T-helper 1 cell treated with Interleukin-12 subunit alpha and Interleukin-12 subunit beta and Interleukin-4 antibody, amounts not matched to agents 30 ng/mL and 1 ng/mL, for 36 hours (primary cell): ENCODE measurements at regions not wholly inside any gene's neighbourhood (a gene's known extent, or its start where the extent isn't known, plus 50 kb on each side); places are given as distances from the start of the nearest gene placed in this dataset.

Experiments used
- intact Hi-C: fragments of 100-400 bp; cut with micrococcal nuclease; formaldehyde crosslinking; loops from one replicate; pipeline ENCODE4 v1.15.1; 2024

GRCh38 chr10:90175161-90175681 is 473.8 kb downstream of the KIF20B start:
- intact Hi-C loops = no loop called here

- intact Hi-C loops = no loop called here
Observed at GRCh38 chr10:90179696-90180407, 478.5 kb downstream of the KIF20B start.

DNA sequence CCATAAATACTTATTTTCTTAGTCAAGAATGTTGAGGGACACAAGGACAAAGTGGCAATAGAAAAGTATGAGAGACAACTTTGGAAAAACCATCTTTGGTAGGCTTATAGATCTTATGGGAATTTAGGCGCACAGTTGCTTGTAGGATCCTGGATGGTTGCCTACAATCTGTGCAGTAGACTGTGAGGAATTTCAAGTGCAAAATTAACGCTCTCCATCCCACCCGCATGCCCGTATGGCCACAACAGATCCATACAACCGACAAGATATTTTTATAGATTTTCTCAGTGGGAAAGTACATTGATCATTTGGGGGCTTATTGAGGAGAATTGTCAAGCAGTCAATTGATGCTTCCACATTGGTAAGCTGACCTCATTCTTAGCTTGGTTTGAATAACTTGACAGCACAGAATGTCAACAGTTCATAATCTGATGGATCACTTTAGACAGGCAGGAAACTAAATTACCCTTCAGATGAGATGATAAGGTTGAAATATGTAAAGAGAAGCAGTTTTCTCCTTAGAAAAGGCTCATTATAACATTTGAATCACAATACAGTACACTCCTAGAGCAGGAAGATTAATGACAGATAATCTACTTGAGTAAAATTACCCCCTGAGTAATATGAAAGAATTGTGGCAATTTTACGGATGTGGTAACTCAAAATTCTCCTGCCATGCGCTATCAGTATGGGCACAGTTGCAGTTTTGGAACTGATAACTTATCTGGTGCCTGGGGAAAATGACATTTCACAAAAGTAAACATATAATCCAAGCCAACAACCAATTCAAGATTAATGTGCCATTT is 479.7 kb downstream of the KIF20B start:
- intact Hi-C loops = no loop called here

DNA sequence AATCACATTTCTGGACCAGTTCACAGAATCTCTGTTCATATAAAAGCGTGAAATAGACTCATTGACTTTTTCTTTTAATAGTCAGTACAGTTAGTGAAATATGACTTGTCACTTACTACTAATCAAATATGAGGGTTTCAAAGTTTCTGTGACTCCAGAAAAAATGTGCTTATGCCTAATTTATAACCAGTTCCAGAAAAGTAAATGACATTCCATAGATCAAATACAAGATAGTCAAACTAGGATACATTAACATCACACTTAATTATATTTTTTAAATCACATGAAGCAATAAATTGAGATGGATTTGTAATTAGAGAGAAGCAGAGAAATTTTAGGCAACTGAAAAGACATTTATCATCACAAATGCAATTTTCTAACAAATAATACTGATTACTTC is 491.4 kb downstream of the KIF20B start:
- intact Hi-C loops = no loop called here

GRCh38 chr10:90193240-90193985 is 492.0 kb downstream of the KIF20B start:
- intact Hi-C loops = no loop called here

- intact Hi-C loops = no loop called here
Observed at GRCh38 chr10:90195288-90195840, 494.0 kb downstream of the KIF20B start.

GRCh38 chr10:90197766-90198165 is 496.4 kb downstream of the KIF20B start:
- intact Hi-C loops = no loop called here

DNA sequence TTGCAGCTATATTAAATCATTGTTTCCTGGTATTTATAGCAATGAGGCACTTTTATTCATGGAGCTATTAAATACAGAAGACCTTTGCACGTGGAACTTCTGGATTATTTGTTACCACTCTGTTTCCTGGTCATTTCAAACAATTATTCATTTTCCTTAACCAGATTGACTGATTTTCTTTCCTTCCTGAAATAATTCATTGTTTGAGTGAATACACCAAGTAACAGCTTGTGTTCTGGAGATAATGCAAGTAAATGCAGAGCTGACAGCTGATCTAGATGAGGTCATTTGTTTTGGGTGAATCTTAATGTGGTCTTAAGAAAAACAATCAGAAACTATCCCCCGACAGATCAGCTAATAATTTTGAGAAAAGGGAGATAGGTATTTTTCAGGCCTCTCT is 497.7 kb downstream of the KIF20B start:
- intact Hi-C loops = no loop called here

DNA sequence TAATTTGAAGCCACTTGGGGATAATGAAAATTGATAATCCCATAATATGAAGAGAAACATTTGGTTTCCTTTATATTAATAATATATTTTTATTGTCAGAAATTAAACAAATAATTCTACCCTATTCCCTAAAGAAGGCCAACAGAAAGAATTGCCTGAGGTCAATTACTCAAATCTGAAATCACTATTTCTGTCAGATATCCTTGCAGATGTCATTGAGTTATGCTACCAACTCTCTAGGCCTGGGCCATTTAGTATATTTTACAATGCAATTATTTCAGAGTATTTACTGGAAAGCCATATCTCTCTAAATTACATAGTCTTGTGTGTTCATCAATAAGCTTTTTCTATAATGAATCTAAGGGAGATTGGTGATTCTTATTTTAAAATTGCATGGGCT is 498.1 kb downstream of the KIF20B start:
- intact Hi-C loops = no loop called here

GRCh38 chr10:90204131-90204955 is 503.0 kb downstream of the KIF20B start:
- intact Hi-C loops = no loop called here

- intact Hi-C loops = no loop called here
Observed at GRCh38 chr10:90204956-90205314, 503.5 kb downstream of the KIF20B start.

DNA sequence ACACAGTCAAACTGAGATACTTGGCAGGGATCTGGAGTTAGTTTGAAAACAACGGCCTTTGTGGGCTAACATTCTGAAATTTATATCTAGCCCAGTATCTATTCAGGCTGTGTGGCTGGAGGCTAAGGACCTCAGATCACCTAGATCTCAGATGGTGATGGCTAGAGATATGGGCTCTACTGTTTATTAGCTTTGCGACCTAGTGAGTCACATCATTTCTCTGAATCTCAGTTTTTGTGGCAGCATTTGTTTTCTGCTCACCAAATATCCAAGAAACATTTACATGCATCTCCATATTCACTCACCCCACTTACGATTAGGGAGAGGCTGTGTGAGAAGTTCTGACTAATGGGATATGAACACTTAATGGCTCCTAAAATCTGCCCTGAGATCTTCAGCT is 503.9 kb downstream of the KIF20B start:
- intact Hi-C loops = no loop called here

- intact Hi-C loops = no loop called here
Observed at GRCh38 chr10:90213346-90213745, 512.0 kb downstream of the KIF20B start.

GRCh38 chr10:90218846-90219245 is 517.5 kb downstream of the KIF20B start:
- intact Hi-C loops = no loop called here

DNA sequence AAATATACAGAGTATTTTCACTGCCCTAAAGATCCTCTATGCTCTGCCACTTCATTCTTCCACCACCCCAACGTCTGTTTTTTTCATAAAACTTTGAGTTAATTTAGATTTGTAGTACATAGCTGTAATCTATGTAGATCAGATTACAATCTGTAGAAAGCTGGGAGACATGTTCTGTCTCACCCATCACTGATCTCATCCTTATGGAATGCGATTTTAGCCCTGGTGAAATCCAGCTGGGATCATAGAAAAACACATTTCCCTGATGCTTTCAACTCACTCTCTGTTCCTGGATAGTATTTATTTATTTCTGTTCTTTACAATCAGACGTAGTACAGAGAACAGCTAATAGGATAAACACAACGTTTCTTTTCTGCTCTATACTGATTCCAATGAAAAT is 521.0 kb downstream of the KIF20B start:
- intact Hi-C loops = no loop called here

- intact Hi-C loops = no loop called here
Observed at GRCh38 chr10:90222939-90223338, 521.5 kb downstream of the KIF20B start.

DNA sequence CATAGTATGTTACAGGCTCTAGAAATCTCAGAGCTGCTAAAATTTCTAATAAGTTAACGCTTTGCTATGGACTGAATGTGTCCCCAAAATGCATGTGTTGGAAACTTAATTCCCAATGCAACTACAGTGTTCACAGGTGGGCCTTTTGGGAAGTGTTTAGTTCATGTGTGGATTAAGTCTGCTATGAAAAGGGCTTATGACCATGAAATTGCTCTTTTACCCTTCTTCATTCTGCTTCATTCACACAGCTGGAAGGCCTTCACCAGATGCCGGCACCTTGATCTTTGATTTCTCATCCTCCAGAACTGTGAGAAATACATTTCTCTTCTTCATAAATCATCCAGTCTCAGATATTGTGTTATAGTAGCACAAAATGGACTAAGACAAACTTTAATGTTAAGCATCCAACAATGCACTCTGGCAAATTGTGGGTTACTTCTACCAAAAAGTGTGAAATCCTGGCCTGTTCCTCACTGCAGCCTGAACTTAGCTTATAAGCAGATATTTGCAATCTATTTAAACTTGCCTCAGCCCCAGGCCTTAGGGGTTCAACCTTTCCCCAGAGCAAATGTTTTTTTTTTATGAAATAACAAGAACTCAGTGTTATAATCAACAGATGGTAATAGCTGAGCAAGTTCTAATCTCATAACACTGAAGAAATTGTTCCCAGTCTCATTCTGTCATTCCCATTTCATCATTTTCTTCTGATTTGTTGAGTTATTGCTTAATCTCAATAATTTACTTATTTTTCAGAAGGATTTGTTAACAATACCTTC is 523.6 kb downstream of the KIF20B start:
- intact Hi-C loops = no loop called here

DNA sequence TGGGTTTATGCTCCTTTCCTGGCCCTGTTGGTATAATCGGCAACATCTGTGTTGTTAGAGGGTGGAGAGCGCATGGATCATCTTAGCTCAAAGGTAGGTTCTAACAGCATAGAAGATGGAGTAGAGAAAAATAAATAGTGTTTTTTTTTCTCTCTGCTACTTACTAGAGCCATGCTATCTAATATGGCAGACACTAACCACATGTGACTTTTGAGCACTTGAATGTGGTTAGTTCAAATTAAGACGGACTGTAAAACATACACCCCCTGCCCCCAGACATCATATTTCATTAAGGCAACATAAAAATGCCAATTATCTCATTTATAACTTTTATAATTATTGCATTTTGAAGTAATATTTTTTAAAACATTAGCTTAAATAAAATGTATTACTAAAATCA is 525.1 kb downstream of the KIF20B start:
- intact Hi-C loops = no loop called here

DNA sequence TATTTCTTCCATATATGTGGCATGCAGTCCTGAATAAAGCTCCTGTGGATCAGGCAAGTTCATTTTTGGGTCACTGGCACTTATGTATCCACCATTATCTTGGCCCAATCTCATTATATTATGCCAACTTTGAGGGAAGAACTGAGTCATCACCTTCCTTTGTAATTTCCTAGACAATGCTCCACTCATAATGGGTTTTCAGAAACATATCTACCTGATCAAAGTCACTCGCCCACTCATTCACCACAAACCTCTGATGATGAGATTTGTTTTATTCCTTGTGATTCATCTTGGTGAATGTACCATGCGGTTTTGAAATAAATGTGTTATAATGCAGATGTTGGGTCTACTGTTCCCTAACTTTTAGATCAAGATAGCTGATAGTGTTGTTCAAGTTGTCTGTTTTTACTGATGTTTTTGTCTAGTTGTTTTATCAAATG is 525.8 kb downstream of the KIF20B start:
- intact Hi-C loops = no loop called here

- intact Hi-C loops = no loop called here
Observed at GRCh38 chr10:90227786-90228185, 526.4 kb downstream of the KIF20B start.
